Endodermal cell (in vitro differentiated cells): ENCODE measurements at regions not wholly inside any gene's neighbourhood (a gene's known extent, or its start where the extent isn't known, plus 50 kb on each side); places are given as distances from the start of the nearest gene placed in this dataset.
A peak's percentile ranks its signal among the peaks of the same experiment; 100 is the strongest.

Experiments used
- DNase-seq: peaks from one replicate; pipeline ENCODE4 v3.0.0-alpha.2; 2017
- H3K27ac ChIP-seq: 2 replicates; pipeline ENCODE4 v1.5.1; 2013; ENCODE audit warnings: mild to moderate bottlenecking, low read depth, low read length, moderate library complexity
- H3K27me3 ChIP-seq: 2 replicates; pipeline ENCODE4 v1.6.1; 2013; ENCODE audit warnings: mild to moderate bottlenecking, low read length, moderate library complexity; ENCODE audit not compliant: insufficient read depth, control insufficient read depth, poor library complexity, severe bottlenecking
- H3K36me3 ChIP-seq: 2 replicates; pipeline ENCODE4 v1.7.0; 2013; ENCODE audit warnings: mild to moderate bottlenecking, low read length, moderate library complexity; ENCODE audit not compliant: control insufficient read depth, insufficient read depth
- H3K4me1 ChIP-seq: one replicate; pipeline ENCODE4 v1.7.0; 2013; ENCODE audit warnings: low read length; ENCODE audit not compliant: control insufficient read depth, insufficient read depth
- H3K4me3 ChIP-seq: 2 replicates; pipeline ENCODE4 v1.5.1; 2013; ENCODE audit warnings: mild to moderate bottlenecking, low read length, moderate library complexity
- H3K9ac ChIP-seq: 2 replicates; pipeline ENCODE4 v1.6.1; 2013; ENCODE audit warnings: mild to moderate bottlenecking, low read length, moderate library complexity; ENCODE audit not compliant: poor library complexity, severe bottlenecking; ENCODE audit errors: extremely low read depth
- H3K9me3 ChIP-seq: 2 replicates; pipeline ENCODE4 v1.6.1; 2013; ENCODE audit warnings: mild to moderate bottlenecking, low read length, moderate library complexity; ENCODE audit not compliant: control insufficient read depth
- H3K27ac Mint-ChIP-seq: 2 replicates; pipeline ENCODE4 v1.8.0; 2020; ENCODE audit warnings: mixed read lengths
- H3K27me3 Mint-ChIP-seq: 2 replicates; pipeline ENCODE4 v1.8.0; 2021; ENCODE audit warnings: mild to moderate bottlenecking, mixed read lengths; ENCODE audit not compliant: insufficient read depth
- H3K36me3 Mint-ChIP-seq: 2 replicates; pipeline ENCODE4 v1.8.0; 2020; ENCODE audit warnings: low read depth, mixed read lengths
- H3K4me1 Mint-ChIP-seq: 2 replicates; pipeline ENCODE4 v1.8.0; 2020; ENCODE audit warnings: mixed read lengths
- H3K4me3 Mint-ChIP-seq: 2 replicates; pipeline ENCODE4 v1.8.0; 2020; ENCODE audit warnings: mild to moderate bottlenecking, moderate library complexity, mixed read lengths
- H3K9me3 Mint-ChIP-seq: 2 replicates; pipeline ENCODE4 v1.8.0; 2020; ENCODE audit warnings: mild to moderate bottlenecking, mixed read lengths
- WGBS, 2 experiments: methylation state at CpG; one replicate each; pipeline versions ENCODE4 v1.1.5 to v1.1.7; 2013; ENCODE audit warnings: missing lambda C conversion rate in 2 of 2, mixed read lengths in 1 of 2; ENCODE audit not compliant: insufficient coverage in 1 of 2, insufficient read length in 1 of 2; 5-methylcytosine and 5-hydroxymethylcytosine counted together
- TF ChIP-seq, protein P1 (sequence below): fragments of 200-600 bp; sonication (generic); conservative IDR thresholded peaks from 2 replicates; pipeline ENCODE4 v1.5.0; 2021; ENCODE audit warnings: antibody characterized with exemption, mild to moderate bottlenecking

GRCh38 chr6:23265270-23265669 lies 695.9 kb downstream of the HDGFL1 start:
- H3K36me3 Mint-ChIP-seq = peaks cover 12% of the 10 kb centered on the region

DNA sequence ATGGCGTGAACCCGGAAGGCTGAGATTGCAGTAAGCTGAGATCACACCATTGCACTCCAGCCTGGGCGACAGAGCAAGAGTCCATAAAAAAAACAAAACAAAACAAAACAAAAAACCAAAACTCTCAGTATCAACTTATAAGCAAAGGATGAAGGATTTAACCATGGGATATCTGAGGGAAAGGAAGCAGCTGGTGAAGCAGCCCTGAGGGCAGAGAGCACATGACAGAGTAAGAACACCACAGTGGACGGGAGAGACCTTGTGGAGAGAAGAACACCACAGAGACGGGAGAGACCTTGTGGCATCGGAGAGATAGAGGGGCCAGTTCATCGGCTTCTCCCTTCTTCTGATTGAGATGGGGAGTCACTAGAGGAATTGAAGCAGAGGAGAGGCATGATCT lies 697.2 kb downstream of the HDGFL1 start:
- peak overlapping the region; percentile 29 for H3K27ac Mint-ChIP-seq
- Histone ChIP-seq H3K4me3 (peak overlapping the region; percentile 47), H3K27ac (no peak overlapping the region), H3K4me1 (no peaks in the 10 kb centered on the region), H3K36me3 (no peaks in the 10 kb centered on the region), H3K27me3 (no peaks in the 10 kb centered on the region), H3K9ac (no peak overlapping the region), H3K9me3 (peaks cover 69% of the 10 kb centered on the region)
- DNase-seq = no peak
- peaks cover 28% of the 10 kb centered on the region for H3K9me3 Mint-ChIP-seq
- TF ChIP-seq, protein P1, sequence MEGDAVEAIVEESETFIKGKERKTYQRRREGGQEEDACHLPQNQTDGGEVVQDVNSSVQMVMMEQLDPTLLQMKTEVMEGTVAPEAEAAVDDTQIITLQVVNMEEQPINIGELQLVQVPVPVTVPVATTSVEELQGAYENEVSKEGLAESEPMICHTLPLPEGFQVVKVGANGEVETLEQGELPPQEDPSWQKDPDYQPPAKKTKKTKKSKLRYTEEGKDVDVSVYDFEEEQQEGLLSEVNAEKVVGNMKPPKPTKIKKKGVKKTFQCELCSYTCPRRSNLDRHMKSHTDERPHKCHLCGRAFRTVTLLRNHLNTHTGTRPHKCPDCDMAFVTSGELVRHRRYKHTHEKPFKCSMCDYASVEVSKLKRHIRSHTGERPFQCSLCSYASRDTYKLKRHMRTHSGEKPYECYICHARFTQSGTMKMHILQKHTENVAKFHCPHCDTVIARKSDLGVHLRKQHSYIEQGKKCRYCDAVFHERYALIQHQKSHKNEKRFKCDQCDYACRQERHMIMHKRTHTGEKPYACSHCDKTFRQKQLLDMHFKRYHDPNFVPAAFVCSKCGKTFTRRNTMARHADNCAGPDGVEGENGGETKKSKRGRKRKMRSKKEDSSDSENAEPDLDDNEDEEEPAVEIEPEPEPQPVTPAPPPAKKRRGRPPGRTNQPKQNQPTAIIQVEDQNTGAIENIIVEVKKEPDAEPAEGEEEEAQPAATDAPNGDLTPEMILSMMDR = no peak
- WGBS, 2 experiments = 91 to 95% methylated on average over 5 to 7 of the region's 7 CpGs
- H3K4me1 Mint-ChIP-seq = peaks cover 2% of the 10 kb centered on the region
- no peak overlapping the region for H3K4me3 Mint-ChIP-seq
- H3K36me3 Mint-ChIP-seq = peaks cover 6% of the 10 kb centered on the region
- no peaks in the 10 kb centered on the region for H3K27me3 Mint-ChIP-seq

More at GRCh38 chr6:23265270-23265669, 695.9 kb downstream of the HDGFL1 start:
- Histone ChIP-seq H3K9me3 (peaks cover 80% of the 10 kb centered on the region), H3K36me3 (no peaks in the 10 kb centered on the region), H3K4me1 (no peaks in the 10 kb centered on the region), H3K27ac (no peak overlapping the region), H3K4me3 (peak overlapping the region; percentile 72), H3K9ac (no peak overlapping the region), H3K27me3 (no peaks in the 10 kb centered on the region)
- Mint-ChIP-seq H3K27ac (no peak overlapping the region), H3K27me3 (no peaks in the 10 kb centered on the region), H3K9me3 (peaks cover 39% of the 10 kb centered on the region), H3K4me3 (no peak overlapping the region), H3K4me1 (no peaks in the 10 kb centered on the region)
- no peak for DNase-seq
- TF ChIP-seq, protein P1 = no peak
- 94% methylated on average over 2 to 7 of the region's 7 CpGs for WGBS, 2 experiments

- no peaks in the 10 kb centered on the region for H3K27me3 ChIP-seq
- H3K27ac ChIP-seq = no peak overlapping the region
- no peak overlapping the region for H3K27ac Mint-ChIP-seq
- peaks cover 6% of the 10 kb centered on the region for H3K36me3 Mint-ChIP-seq
- H3K4me3 ChIP-seq = peak overlapping the region; percentile 47
- DNase-seq = no peak
- no peaks in the 10 kb centered on the region for H3K27me3 Mint-ChIP-seq
- H3K36me3 ChIP-seq = no peaks in the 10 kb centered on the region
- TF ChIP-seq, protein P1 = no peak
- H3K9ac ChIP-seq = no peak overlapping the region
- H3K9me3 Mint-ChIP-seq = peaks cover 25% of the 10 kb centered on the region
- WGBS, 2 experiments = 93 to 94% methylated on average over 2 of the region's 2 CpGs
- H3K4me3 Mint-ChIP-seq = no peak overlapping the region
- peaks cover 2% of the 10 kb centered on the region for H3K4me1 Mint-ChIP-seq
- no peaks in the 10 kb centered on the region for H3K4me1 ChIP-seq
- H3K9me3 ChIP-seq = peaks cover 63% of the 10 kb centered on the region
These were observed 698.3 kb downstream of the HDGFL1 start for GRCh38 chr6:23267651-23268050.
